ENCODE measurements at regions not wholly inside any gene's neighbourhood (a gene's known extent, or its start where the extent isn't known, plus 50 kb on each side); places are given as distances from the start of the nearest gene placed in this dataset.
"Not testable (repeated sequence)": the region's sequence is repeated elsewhere in the genome, so short reads cannot be mapped to it uniquely, and the experiment has no call there.

DNA sequence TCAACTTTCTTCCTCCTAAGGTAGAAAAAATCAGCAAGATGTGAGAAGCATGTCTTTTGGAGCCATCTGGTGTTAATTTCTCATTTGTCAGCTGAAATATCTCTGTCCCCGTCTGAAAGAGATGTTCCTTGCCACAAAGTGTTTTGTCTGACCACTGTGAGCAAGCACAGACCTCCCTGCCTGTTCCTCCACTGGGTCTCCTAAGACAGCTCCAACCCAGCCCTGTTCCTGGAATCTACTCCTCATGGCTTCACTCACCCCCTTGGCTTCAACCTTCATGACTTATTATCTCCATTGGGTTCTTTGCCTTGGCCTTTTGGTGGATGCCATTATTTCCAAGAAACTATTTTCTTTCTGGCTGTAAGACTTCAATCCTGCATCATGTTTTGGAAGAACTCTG lies 65.7 kb upstream of the CACHD1 start:
- no peak for DNase-seq
- Histone ChIP-seq H3K27me3 (no peaks in the 10 kb centered on the region), H3K36me3 (no peaks in the 10 kb centered on the region), H3K27ac (no peak overlapping the region), H3K9me3 (no peaks in the 10 kb centered on the region), H3K4me1 (no peaks in the 10 kb centered on the region), H3K4me3 (no peak overlapping the region)
- no peak for ATAC-seq
- no peak for TF ChIP-seq POLR2A (IDR thresholded peaks at IDR 0.05)
- TF ChIP-seq, protein P1, sequence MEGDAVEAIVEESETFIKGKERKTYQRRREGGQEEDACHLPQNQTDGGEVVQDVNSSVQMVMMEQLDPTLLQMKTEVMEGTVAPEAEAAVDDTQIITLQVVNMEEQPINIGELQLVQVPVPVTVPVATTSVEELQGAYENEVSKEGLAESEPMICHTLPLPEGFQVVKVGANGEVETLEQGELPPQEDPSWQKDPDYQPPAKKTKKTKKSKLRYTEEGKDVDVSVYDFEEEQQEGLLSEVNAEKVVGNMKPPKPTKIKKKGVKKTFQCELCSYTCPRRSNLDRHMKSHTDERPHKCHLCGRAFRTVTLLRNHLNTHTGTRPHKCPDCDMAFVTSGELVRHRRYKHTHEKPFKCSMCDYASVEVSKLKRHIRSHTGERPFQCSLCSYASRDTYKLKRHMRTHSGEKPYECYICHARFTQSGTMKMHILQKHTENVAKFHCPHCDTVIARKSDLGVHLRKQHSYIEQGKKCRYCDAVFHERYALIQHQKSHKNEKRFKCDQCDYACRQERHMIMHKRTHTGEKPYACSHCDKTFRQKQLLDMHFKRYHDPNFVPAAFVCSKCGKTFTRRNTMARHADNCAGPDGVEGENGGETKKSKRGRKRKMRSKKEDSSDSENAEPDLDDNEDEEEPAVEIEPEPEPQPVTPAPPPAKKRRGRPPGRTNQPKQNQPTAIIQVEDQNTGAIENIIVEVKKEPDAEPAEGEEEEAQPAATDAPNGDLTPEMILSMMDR (IDR thresholded peaks at IDR 0.05 in 4 of 5, conservative IDR thresholded peaks at IDR 0.05 in 1 of 5) = no peak
- in situ Hi-C loops (cut with MboI; ENCODE audit: low sequenced_read_pairs in 4 of 4) = no loop called here
- intact Hi-C loops (cut with DNase I; ENCODE audit: low total_unique reads) = no loop called here

DNA sequence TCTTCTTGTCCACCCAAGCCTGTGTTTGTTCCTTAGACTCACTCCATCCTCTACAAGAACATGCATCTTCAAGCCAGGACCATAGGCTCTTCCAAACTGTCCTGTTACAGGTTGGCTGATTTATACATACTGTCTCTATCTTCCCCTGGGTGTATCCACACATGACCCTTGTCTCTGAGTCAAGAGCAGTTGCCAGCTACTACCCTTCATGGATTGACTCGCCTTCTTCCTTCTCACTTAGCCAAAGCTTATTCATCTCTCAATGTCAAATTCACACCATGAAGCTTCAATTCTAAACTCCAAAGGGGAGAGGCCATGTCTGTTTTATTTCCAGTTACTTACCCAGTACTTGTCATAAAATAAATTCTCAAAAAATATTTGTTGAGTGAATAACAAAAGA lies 64.1 kb upstream of the CACHD1 start:
- in situ Hi-C loops (cut with MboI; ENCODE audit: low sequenced_read_pairs in 4 of 4) = no loop called here
- TF ChIP-seq, protein P1 (IDR thresholded peaks at IDR 0.05 in 4 of 5, conservative IDR thresholded peaks at IDR 0.05 in 1 of 5) = no peak
- TF ChIP-seq POLR2A (IDR thresholded peaks at IDR 0.05) = no peak
- H3K27me3 ChIP-seq = no peaks in the 10 kb centered on the region
- H3K4me3 ChIP-seq = no peak overlapping the region
- no peak for ATAC-seq
- no peak for DNase-seq
- H3K4me1 ChIP-seq = no peaks in the 10 kb centered on the region
- H3K9me3 ChIP-seq = no peaks in the 10 kb centered on the region
- intact Hi-C loops (cut with DNase I; ENCODE audit: low total_unique reads) = no loop called here
- H3K27ac ChIP-seq = no peak overlapping the region
- H3K36me3 ChIP-seq = no peaks in the 10 kb centered on the region

DNA sequence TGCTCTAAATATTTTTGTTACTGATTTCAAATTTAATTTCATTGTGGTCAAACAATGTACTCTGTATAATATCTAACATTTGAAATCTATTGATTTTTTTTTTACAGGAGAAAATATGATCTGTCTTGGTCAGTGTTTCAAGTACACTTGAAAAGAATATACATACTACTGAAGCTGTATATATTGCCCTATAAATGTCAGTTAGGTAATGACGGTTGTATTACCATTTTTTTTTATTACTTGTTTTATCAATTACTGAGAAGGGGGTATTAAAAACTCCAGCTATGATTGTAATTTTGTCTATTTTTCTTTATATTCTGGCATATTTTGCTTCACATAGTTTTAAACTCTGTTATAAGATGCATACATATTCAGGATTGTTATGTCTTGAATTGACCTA lies 59.7 kb upstream of the CACHD1 start:
- DNase-seq (no peak), ATAC-seq (no peak)
- Histone ChIP-seq H3K4me1 (no peaks in the 10 kb centered on the region), H3K36me3 (no peaks in the 10 kb centered on the region), H3K4me3 (no peak overlapping the region), H3K27me3 (no peaks in the 10 kb centered on the region), H3K27ac (no peak overlapping the region), H3K9me3 (no peaks in the 10 kb centered on the region)
- TF ChIP-seq, protein P1 (IDR thresholded peaks at IDR 0.05 in 4 of 5, conservative IDR thresholded peaks at IDR 0.05 in 1 of 5) = no peak
- TF ChIP-seq POLR2A (IDR thresholded peaks at IDR 0.05) = no peak
- intact Hi-C loops (cut with DNase I; ENCODE audit: low total_unique reads) = no loop called here
- in situ Hi-C loops (cut with MboI; ENCODE audit: low sequenced_read_pairs in 4 of 4) = no loop called here

DNA sequence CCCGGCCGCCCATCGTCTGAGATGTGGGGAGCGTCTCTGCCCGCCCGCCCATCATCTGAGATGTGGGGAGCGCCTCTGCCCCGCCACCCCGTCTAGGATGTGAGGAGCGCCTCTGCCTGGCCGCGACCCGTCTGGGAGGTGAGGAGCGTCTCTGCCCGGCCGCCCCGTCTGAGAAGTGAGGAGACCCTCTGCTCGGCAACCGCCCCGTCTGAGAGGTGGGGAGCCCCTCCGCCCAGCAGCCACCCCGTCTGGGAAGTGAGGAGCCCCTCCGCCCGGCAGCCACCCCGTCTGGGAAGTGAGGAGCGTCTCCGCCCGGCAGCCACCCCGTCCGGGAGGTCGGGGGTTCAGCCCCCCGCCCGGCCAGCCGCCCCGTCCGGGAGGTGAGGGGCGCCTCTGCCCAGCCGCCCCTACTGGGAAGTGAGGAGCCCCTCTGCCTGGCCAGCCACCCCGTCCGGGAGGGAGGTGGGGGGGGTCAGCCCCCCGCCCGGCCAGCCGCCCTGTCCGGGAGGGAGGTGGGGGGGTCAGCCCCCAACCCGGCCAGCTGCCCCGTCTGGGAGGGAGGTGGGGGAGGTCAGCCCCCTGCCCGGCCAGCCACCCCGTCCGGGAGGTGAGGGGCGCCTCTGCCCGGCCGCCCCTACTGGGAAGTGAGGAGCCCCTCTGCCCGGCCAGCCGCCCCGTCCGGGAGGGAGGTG lies 54.9 kb upstream of the CACHD1 start:
- in situ Hi-C loops (cut with MboI; ENCODE audit: low sequenced_read_pairs in 4 of 4); ATAC-seq; intact Hi-C loops (cut with DNase I; ENCODE audit: low total_unique reads); H3K27ac ChIP-seq; DNase-seq; H3K27me3 ChIP-seq; H3K4me1 ChIP-seq; H3K36me3 ChIP-seq; H3K9me3 ChIP-seq; H3K4me3 ChIP-seq: not testable (repeated sequence)

DNA sequence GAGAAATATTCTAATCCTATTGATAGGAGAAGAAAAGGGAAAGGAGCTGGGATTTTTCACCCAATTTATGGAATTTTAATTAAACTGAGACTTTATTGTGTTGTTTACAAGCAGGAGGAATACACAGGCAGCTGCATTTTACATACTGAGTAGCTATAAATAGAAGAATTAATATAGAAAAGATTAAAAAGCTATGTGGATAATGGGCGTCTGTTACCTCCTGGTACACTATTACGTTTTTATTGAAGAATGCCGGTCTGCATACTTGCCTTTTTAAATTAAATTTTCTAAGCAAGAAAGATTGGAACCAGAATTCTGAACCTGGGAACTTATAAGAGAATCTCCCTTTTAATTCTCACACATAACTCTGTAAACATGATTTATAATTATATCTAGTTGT lies 52.1 kb upstream of the CACHD1 start:
- no peaks in the 10 kb centered on the region for H3K27me3 ChIP-seq
- TF ChIP-seq, protein P1 (IDR thresholded peaks at IDR 0.05 in 4 of 5, conservative IDR thresholded peaks at IDR 0.05 in 1 of 5) = no peak
- TF ChIP-seq POLR2A (IDR thresholded peaks at IDR 0.05) = no peak
- ATAC-seq (no peak), DNase-seq (no peak)
- no peaks in the 10 kb centered on the region for H3K4me1 ChIP-seq
- in situ Hi-C loops (cut with MboI; ENCODE audit: low sequenced_read_pairs in 4 of 4) (no loop called here), intact Hi-C loops (cut with DNase I; ENCODE audit: low total_unique reads) (no loop called here)
- H3K27ac ChIP-seq = no peak overlapping the region
- no peak overlapping the region for H3K4me3 ChIP-seq
- H3K9me3 ChIP-seq = no peaks in the 10 kb centered on the region
- H3K36me3 ChIP-seq = no peaks in the 10 kb centered on the region

Measured in gastrocnemius medialis (tissue), 4 donors.